ENCODE measurements at regions not wholly inside any gene's neighbourhood (a gene's known extent, or its start where the extent isn't known, plus 50 kb on each side); places are given as distances from the start of the nearest gene placed in this dataset.

GRCh38 chr20:51985013-51985415 lies 182.7 kb upstream of the SALL4 start:
- TF ChIP-seq POLR2AphosphoS5 (IDR thresholded peaks at IDR 0.05; ENCODE audit: borderline replicate concordance, low read depth, low read length) = no peak
- no peak for TF ChIP-seq EZH2 (IDR thresholded peaks at IDR 0.05)
